HEK293 (cell line): ENCODE measurements at regions not wholly inside any gene's neighbourhood (a gene's known extent, or its start where the extent isn't known, plus 50 kb on each side); places are given as distances from the start of the nearest gene placed in this dataset.

Source experiments
- CTCF ChIA-PET: fragments of 350-600 bp; formaldehyde crosslinking; extraction: SDS; loops from one replicate; lab custom pipeline; 2021; ENCODE audit warnings: antibody characterized with exemption; lab: Yijun Ruan, JAX
- POLR2A ChIA-PET: fragments of 300-600 bp; formaldehyde crosslinking; extraction: SDS; loops from one replicate; lab custom pipeline; 2020; ENCODE audit warnings: antibody characterized with exemption, inconsistent platforms; lab: Yijun Ruan, JAX
- H3K27ac ChIP-seq: fragments of 200-500 bp; sonication (Bioruptor generic); 2 replicates; pipeline ENCODE4 v1.5.1; 2014; ENCODE audit warnings: low read depth, low read length, control low read depth, inconsistent platforms; ENCODE audit errors: extremely low read depth
- H3K36me3 ChIP-seq, 2 experiments: fragments of 200-500 bp in 1 of 2; sonication (Bioruptor generic) in 1 of 2; 1 replicate in 1 of 2; 2 replicates in 1 of 2; pipeline ENCODE4 v1.5.1; 2014 to 2017; ENCODE audit warnings: inconsistent platforms in 2 of 2, low read length in 2 of 2; ENCODE audit not compliant: control insufficient read depth in 2 of 2, insufficient read depth in 1 of 2
- H3K4me1 ChIP-seq: fragments of 200-500 bp; sonication (Bioruptor generic); 2 replicates; pipeline ENCODE4 v1.5.1; 2014; ENCODE audit warnings: mild to moderate bottlenecking, low read length, inconsistent platforms; ENCODE audit not compliant: control insufficient read depth, insufficient read depth
- H3K4me3 ChIP-seq: 2 replicates; pipeline ENCODE4 v1.5.1; 2011; ENCODE audit warnings: low read depth, mild to moderate bottlenecking, control low read depth, low read length, moderate library complexity
- H3K9me3 ChIP-seq: fragments of 200-500 bp; sonication (Bioruptor generic); 2 replicates; pipeline ENCODE4 v1.5.1; 2014; ENCODE audit warnings: low read depth, low read length, inconsistent platforms; ENCODE audit not compliant: control insufficient read depth, insufficient read depth
- BCL11B ChIP-seq: fragments of 450-650 bp; formaldehyde crosslinking; IDR thresholded peaks from 2 replicates; pipeline ENCODE4 v1.5.1; 2016; ENCODE audit warnings: low read depth, missing biosample characterization, missing genetic modification characterization
- GLI2 ChIP-seq: fragments of 450-650 bp; formaldehyde crosslinking; IDR thresholded peaks from 2 replicates; pipeline ENCODE4; 2017; ENCODE audit warnings: missing biosample characterization, missing genetic modification characterization, low read depth, borderline replicate concordance
- HOXA7 ChIP-seq: sonication (generic); formaldehyde crosslinking; IDR thresholded peaks from 2 replicates; pipeline ENCODE4 v1.8.1; 2022; ENCODE audit warnings: missing genetic modification reagents, borderline replicate concordance
- IKZF3 ChIP-seq: fragments of 450-650 bp; IDR thresholded peaks from 2 replicates; pipeline ENCODE4 v1.5.0; 2018; ENCODE audit warnings: missing biosample characterization, mild to moderate bottlenecking, missing genetic modification characterization, moderate library complexity
- KLF10 ChIP-seq: fragments of 450-650 bp; IDR thresholded peaks from 2 replicates; pipeline ENCODE4 v1.5.1; 2018; ENCODE audit warnings: missing biosample characterization, mild to moderate bottlenecking, missing genetic modification characterization
- SALL2 ChIP-seq: fragments of 450-650 bp; formaldehyde crosslinking; IDR thresholded peaks from 2 replicates; pipeline ENCODE4 v1.5.0; 2017; ENCODE audit warnings: missing biosample characterization, mild to moderate bottlenecking, missing genetic modification characterization, borderline replicate concordance
- YY1 ChIP-seq: fragments of 450-650 bp; formaldehyde crosslinking; IDR thresholded peaks from 2 replicates; pipeline ENCODE4 v1.5.1; 2018; ENCODE audit warnings: missing biosample characterization, missing genetic modification characterization
- ZFHX2 ChIP-seq: fragments of 450-650 bp; formaldehyde crosslinking; conservative IDR thresholded peaks from 2 replicates; pipeline ENCODE4 v1.5.1; 2016; ENCODE audit warnings: missing biosample characterization, missing genetic modification characterization
- ZFP3 ChIP-seq: fragments of 450-650 bp; formaldehyde crosslinking; IDR thresholded peaks from 2 replicates; pipeline ENCODE4 v1.5.1; 2016; ENCODE audit warnings: low read depth, missing biosample characterization, missing genetic modification characterization
- ZIC2 ChIP-seq: fragments of 450-650 bp; formaldehyde crosslinking; IDR thresholded peaks from 2 replicates; pipeline ENCODE4 v1.5.1; 2016; ENCODE audit warnings: missing biosample characterization, missing genetic modification characterization
- ZNF10 ChIP-seq: fragments of 450-650 bp; formaldehyde crosslinking; IDR thresholded peaks from 2 replicates; pipeline ENCODE4 v1.5.1; 2017; ENCODE audit warnings: missing biosample characterization, missing genetic modification characterization
- ZNF121 ChIP-seq: fragments of 450-650 bp; formaldehyde crosslinking; IDR thresholded peaks from 2 replicates; pipeline ENCODE4 v1.5.1; 2016; ENCODE audit warnings: missing biosample characterization, missing genetic modification characterization
- ZNF174 ChIP-seq: fragments of 450-650 bp; formaldehyde crosslinking; IDR thresholded peaks from 2 replicates; pipeline ENCODE4 v1.5.0; 2017; ENCODE audit warnings: missing biosample characterization, mild to moderate bottlenecking, missing genetic modification characterization
- ZNF529 ChIP-seq: fragments of 450-650 bp; formaldehyde crosslinking; IDR thresholded peaks from 2 replicates; pipeline ENCODE4 v1.5.1; 2017; ENCODE audit warnings: missing genetic modification characterization, missing biosample characterization; ENCODE audit not compliant: insufficient replicate concordance
- ZNF530 ChIP-seq: fragments of 450-650 bp; formaldehyde crosslinking; IDR thresholded peaks from 2 replicates; pipeline ENCODE4 v1.5.1; 2016; ENCODE audit warnings: low read depth, missing biosample characterization, missing genetic modification characterization
- ZNF548 ChIP-seq: fragments of 450-650 bp; formaldehyde crosslinking; IDR thresholded peaks from 2 replicates; pipeline ENCODE4 v1.5.1; 2016; ENCODE audit warnings: missing biosample characterization, missing genetic modification characterization
- ZNF561 ChIP-seq: fragments of 450-650 bp; IDR thresholded peaks from 2 replicates; pipeline ENCODE4 v1.5.1; 2018; ENCODE audit warnings: missing biosample characterization, missing genetic modification characterization, borderline replicate concordance
- ZNF654 ChIP-seq: fragments of 450-650 bp; formaldehyde crosslinking; IDR thresholded peaks from 2 replicates; pipeline ENCODE4 v1.5.1; 2016; ENCODE audit warnings: low read depth, missing biosample characterization, missing genetic modification characterization
- ZNF664 ChIP-seq: fragments of 450-650 bp; formaldehyde crosslinking; IDR thresholded peaks from 2 replicates; pipeline ENCODE4 v1.5.1; 2016; ENCODE audit warnings: missing biosample characterization, missing genetic modification characterization
- TF ChIP-seq, protein P1 (sequence below): fragments of 450-650 bp; formaldehyde crosslinking; IDR thresholded peaks from 2 replicates; pipeline ENCODE4 v1.5.1; 2016; ENCODE audit warnings: missing biosample characterization, missing genetic modification characterization
- TF ChIP-seq, protein P2 (sequence below): fragments of 450-650 bp; formaldehyde crosslinking; IDR thresholded peaks from 2 replicates; pipeline ENCODE4 v1.5.0; 2017; ENCODE audit warnings: missing biosample characterization, missing genetic modification characterization, borderline replicate concordance

GRCh38 chr11:113534625-113535024, 59.4 kb upstream of the DRD2 start (continued):
- TF ChIP-seq ZNF121 (tag by site-specific recombination), result no peak

DNA sequence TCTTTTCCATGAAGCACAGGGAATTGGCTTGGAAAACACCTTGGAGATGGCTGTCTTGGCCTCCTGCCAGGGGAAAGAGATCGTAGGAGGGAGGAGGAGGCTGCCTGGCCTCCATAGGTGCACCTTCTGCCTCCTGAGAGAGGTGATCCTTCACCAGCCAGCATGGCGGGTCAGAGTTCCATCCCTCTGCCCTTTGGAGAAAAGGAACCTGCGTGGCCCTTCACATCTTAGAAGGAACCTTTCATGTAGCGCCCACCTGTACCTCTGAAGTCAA, 58.2 kb upstream of the DRD2 start:
- no peaks in the 10 kb centered on the region for H3K36me3 ChIP-seq
- ChIA-PET POLR2A (no interaction called here), CTCF (interaction anchor here (0.6 to 5.4 kb wide), 33 partner anchors 9 to 669 kb away, joined by 3 to 24 read pairs (median 4); partner anchors contain the start of gene TTC12)
- TF ChIP-seq ZFHX2 (tag by site-specific recombination) (0 out of 2 replicates have a peak, but pooled peaks have one; percentile 10), YY1 (no peak)
- no peak overlapping the region for H3K27ac ChIP-seq
- no peaks in the 10 kb centered on the region for H3K4me1 ChIP-seq
- no peak overlapping the region for H3K4me3 ChIP-seq
- H3K9me3 ChIP-seq, result no peaks in the 10 kb centered on the region

DNA sequence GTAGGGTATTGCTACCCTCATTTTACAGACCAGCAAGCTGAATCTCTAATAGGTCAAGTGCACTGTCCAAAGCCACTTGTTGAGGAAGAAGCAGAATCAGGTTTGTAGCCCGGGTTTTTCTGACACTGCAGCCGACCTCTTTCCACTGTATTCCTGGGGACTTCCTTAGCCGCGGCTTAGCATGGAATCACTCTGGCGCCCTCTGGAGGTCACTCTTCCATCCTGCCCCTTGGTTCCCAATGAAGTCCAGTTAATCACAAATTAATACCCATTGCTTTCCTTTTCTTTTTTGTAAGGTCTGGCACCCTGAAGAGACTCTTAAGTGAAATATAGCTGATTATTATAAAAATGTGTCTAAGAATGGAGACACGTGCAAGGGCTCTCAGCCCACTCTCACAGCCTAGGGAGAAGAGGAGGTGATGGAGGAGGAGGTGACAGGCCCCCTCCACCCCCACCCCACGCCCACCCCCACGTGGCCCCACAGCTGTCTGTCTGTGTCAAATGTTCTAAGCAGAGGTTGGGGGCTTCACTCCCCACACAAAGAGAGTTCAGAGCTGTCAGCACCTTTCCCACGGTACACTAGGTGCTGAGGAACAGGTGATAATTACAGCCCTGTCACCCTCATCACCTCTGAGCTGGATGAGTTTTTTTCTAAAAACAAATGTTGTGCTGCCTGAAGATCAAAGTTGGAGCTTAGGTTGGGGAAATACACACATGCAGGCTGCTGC, 57.7 kb upstream of the DRD2 start:
- TF ChIP-seq HOXA7 (CRISPR knock-in tag), result no peak
- TF ChIP-seq SALL2, result no peak
- no peak for TF ChIP-seq ZFP3
- peak; percentile 59; the same call in 1 of the 2 replicates for TF ChIP-seq IKZF3 (tag by site-specific recombination)
- no peak for TF ChIP-seq ZNF529
- TF ChIP-seq ZNF561, result no peak
- no peak for TF ChIP-seq ZNF548
- TF ChIP-seq ZNF654 (tag by site-specific recombination), result peak; percentile 56
- TF ChIP-seq ZNF664 (tag by site-specific recombination), result 0 out of 2 replicates have a peak, but pooled peaks have one; percentile 4
- TF ChIP-seq, protein P1, sequence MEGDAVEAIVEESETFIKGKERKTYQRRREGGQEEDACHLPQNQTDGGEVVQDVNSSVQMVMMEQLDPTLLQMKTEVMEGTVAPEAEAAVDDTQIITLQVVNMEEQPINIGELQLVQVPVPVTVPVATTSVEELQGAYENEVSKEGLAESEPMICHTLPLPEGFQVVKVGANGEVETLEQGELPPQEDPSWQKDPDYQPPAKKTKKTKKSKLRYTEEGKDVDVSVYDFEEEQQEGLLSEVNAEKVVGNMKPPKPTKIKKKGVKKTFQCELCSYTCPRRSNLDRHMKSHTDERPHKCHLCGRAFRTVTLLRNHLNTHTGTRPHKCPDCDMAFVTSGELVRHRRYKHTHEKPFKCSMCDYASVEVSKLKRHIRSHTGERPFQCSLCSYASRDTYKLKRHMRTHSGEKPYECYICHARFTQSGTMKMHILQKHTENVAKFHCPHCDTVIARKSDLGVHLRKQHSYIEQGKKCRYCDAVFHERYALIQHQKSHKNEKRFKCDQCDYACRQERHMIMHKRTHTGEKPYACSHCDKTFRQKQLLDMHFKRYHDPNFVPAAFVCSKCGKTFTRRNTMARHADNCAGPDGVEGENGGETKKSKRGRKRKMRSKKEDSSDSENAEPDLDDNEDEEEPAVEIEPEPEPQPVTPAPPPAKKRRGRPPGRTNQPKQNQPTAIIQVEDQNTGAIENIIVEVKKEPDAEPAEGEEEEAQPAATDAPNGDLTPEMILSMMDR (tag by site-specific recombination), result peak; percentile 40; the same call in 1 of the 2 replicates
- ChIA-PET POLR2A (no interaction called here), CTCF (interaction anchor here (0.6 to 5.4 kb wide), 43 partner anchors 8 to 669 kb away, joined by 3 to 24 read pairs (median 4); partner anchors contain the start of genes DRD2 and TTC12)
- Histone ChIP-seq H3K4me3 (no peak overlapping the region), H3K27ac (no peak overlapping the region), H3K4me1 (no peaks in the 10 kb centered on the region), H3K36me3 (no peaks in the 10 kb centered on the region), H3K9me3 (no peaks in the 10 kb centered on the region)

DNA sequence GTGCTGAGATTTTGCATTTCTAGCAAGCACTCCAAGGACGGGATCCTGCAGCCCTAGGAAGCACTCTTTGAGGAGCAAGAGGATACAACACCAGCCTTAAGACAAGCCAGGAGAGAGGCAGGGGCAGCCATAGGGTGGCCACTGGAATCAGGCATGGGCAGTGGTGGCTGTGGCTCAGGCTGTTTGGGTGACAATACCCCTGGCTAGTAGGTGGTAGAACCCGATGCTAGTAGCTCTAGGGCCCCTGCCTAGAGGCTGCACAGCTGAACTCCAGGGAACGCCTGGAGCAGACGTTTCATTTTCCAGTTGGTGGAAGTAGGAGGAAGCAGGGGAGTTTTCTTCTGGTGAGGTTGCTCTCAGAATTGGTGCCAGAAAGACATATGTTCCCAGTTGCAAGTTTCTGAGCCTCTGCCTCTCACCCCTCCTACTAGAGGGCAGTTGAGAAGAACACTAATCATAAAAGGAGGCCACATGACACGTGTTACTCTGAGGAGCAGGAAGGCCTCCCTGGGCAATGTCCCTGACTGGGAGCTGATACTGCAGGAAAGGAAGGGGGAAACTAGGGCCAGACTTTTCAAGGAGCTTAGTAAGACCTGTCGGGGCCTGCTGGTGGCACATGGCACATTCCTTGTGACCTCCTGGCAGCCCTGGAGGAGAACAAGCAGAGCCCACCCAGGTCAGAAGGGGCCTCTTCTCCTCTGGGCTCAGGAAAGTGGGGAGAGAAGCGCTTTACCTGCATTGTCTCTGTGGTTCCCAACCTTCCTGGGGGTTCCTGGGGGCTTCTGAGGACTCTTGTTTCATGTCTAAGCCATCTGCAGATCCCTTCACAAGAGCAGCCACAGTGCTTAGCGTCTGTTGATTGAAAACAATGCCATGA, 56.6 kb upstream of the DRD2 start:
- Histone ChIP-seq H3K9me3 (no peaks in the 10 kb centered on the region), H3K36me3 (no peaks in the 10 kb centered on the region), H3K4me1 (no peaks in the 10 kb centered on the region), H3K4me3 (no peak overlapping the region), H3K27ac (no peak overlapping the region)
- CTCF ChIA-PET, result interaction anchor here (0.6 to 5.4 kb wide), 30 partner anchors 9 to 1263 kb away, joined by 3 to 24 read pairs (median 5); partner anchors contain the start of genes DRD2 and TTC12
- no peak for TF ChIP-seq BCL11B (tag by site-specific recombination)
- no peak for TF ChIP-seq ZIC2 (tag by site-specific recombination)
- no peak for TF ChIP-seq GLI2 (tag by site-specific recombination)
- no peak for TF ChIP-seq ZNF174
- TF ChIP-seq, protein P2, sequence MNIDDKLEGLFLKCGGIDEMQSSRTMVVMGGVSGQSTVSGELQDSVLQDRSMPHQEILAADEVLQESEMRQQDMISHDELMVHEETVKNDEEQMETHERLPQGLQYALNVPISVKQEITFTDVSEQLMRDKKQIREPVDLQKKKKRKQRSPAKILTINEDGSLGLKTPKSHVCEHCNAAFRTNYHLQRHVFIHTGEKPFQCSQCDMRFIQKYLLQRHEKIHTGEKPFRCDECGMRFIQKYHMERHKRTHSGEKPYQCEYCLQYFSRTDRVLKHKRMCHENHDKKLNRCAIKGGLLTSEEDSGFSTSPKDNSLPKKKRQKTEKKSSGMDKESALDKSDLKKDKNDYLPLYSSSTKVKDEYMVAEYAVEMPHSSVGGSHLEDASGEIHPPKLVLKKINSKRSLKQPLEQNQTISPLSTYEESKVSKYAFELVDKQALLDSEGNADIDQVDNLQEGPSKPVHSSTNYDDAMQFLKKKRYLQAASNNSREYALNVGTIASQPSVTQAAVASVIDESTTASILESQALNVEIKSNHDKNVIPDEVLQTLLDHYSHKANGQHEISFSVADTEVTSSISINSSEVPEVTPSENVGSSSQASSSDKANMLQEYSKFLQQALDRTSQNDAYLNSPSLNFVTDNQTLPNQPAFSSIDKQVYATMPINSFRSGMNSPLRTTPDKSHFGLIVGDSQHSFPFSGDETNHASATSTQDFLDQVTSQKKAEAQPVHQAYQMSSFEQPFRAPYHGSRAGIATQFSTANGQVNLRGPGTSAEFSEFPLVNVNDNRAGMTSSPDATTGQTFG, result no peak
- TF ChIP-seq ZNF10, result no peak
- TF ChIP-seq ZNF561, result no peak
- no peak for TF ChIP-seq ZNF530 (tag by site-specific recombination)
- TF ChIP-seq KLF10 (tag by site-specific recombination), result no peak
- POLR2A ChIA-PET, result no interaction called here
